B cell (primary cell): ENCODE measurements at regions not wholly inside any gene's neighbourhood (a gene's known extent, or its start where the extent isn't known, plus 50 kb on each side); places are given as distances from the start of the nearest gene placed in this dataset.

Experiments
- ATAC-seq: fragments of 200-7000 bp; cut with Tn5 transposase; one replicate; pipeline ENCODE4 v1.10.0; 2021; ENCODE audit warnings: low read depth, mild to moderate bottlenecking, moderate number of reproducible peaks, moderate library complexity
- CTCF ChIA-PET: fragments of 350-600 bp; sonication (Branson Sonifier 250); formaldehyde crosslinking; loops from one replicate; lab custom pipeline; 2021; ENCODE audit warnings: antibody characterized with exemption, inconsistent platforms; lab: Charles Lee
- POLR2A ChIA-PET: fragments of 350-600 bp; sonication (Branson Sonifier 250); formaldehyde crosslinking; loops from one replicate; lab custom pipeline; 2021; ENCODE audit warnings: antibody characterized with exemption; lab: Charles Lee
- DNase-seq: peaks from one replicate; pipeline ENCODE4 v3.0.0; 2013
- H2AFZ ChIP-seq: 2 replicates; pipeline ENCODE4 v1.6.1; 2012; ENCODE audit warnings: mild to moderate bottlenecking, low read depth, low read length; ENCODE audit not compliant: insufficient read depth, poor library complexity, severe bottlenecking
- H3K27ac ChIP-seq, 2 donors: 1 replicate in 1 of 2; 2 replicates in 1 of 2; pipeline ENCODE4 v1.5.1; 2012 to 2013; ENCODE audit warnings: low read length in 2 of 2, mild to moderate bottlenecking in 2 of 2, moderate library complexity in 1 of 2
- H3K27me3 ChIP-seq, 4 experiments: fragments of 200-600 bp in 1 of 4; sonication (generic) in 1 of 4; replicated peaks in 1 of 4; 1 replicate in 2 of 4; 2 replicates in 2 of 4; pipeline versions ENCODE4 v1.6.1 to v1.7.0; 2013 to 2016; ENCODE audit warnings: low read length in 3 of 4, mild to moderate bottlenecking in 2 of 4, mixed read lengths in 1 of 4, moderate library complexity in 1 of 4; ENCODE audit not compliant: insufficient read depth in 4 of 4, control insufficient read depth in 3 of 4; ENCODE audit errors: control extremely low read depth in 1 of 4
- H3K36me3 ChIP-seq, 2 experiments: replicated peaks in 1 of 2; 1 replicate in 1 of 2; 2 replicates in 1 of 2; pipeline versions ENCODE4 v1.6.1 to v1.7.1; 2013; ENCODE audit warnings: low read length in 1 of 2; ENCODE audit not compliant: insufficient read depth in 2 of 2, control insufficient read depth in 1 of 2; ENCODE audit errors: control extremely low read depth in 1 of 2, extremely low read depth in 1 of 2
- H3K4me1 ChIP-seq, 2 donors: fragments of 200-600 bp in 1 of 2; sonication (generic) in 1 of 2; 1 replicate in 1 of 2; 2 replicates in 1 of 2; pipeline versions ENCODE4 v1.5.1 to v1.6.1; 2013 to 2017; ENCODE audit warnings: low read length in 2 of 2; ENCODE audit not compliant: control insufficient read depth in 2 of 2, insufficient read depth in 2 of 2
- H3K4me2 ChIP-seq: replicated peaks from 2 replicates; pipeline ENCODE3; 2012; ENCODE audit warnings: mild to moderate bottlenecking, low read depth, low read length; ENCODE audit not compliant: poor library complexity, severe bottlenecking
- H3K4me3 ChIP-seq, 5 experiments: fragments of 200-600 bp in 1 of 5; sonication (generic) in 1 of 5; 1 replicate in 3 of 5; 2 replicates in 2 of 5; pipeline versions ENCODE4 v1.5.1 to v1.7.0; 2011 to 2016; ENCODE audit warnings: low read length in 4 of 5, mild to moderate bottlenecking in 4 of 5, low read depth in 2 of 5, control low read depth in 1 of 5, moderate library complexity in 1 of 5; ENCODE audit not compliant: insufficient read depth in 1 of 5; ENCODE audit errors: control extremely low read depth in 1 of 5, extremely low read depth in 1 of 5
- H3K79me2 ChIP-seq: fragments of 200-600 bp; sonication (generic); one replicate; pipeline ENCODE4 v1.6.0; 2016; ENCODE audit warnings: low read length; ENCODE audit not compliant: control insufficient read depth, insufficient read depth
- H3K9ac ChIP-seq: fragments of 200-600 bp; sonication (generic); 2 replicates; pipeline ENCODE4 v1.6.1; 2017; ENCODE audit warnings: mild to moderate bottlenecking, low read length, moderate library complexity
- H3K9me3 ChIP-seq, 3 donors: one replicate each; pipeline versions ENCODE4 v1.6.1 to v1.7.1; 2013; ENCODE audit warnings: low read length in 2 of 3; ENCODE audit not compliant: control insufficient read depth in 2 of 3, insufficient read depth in 1 of 3; ENCODE audit errors: control extremely low read depth in 1 of 3
- H4K20me1 ChIP-seq: 2 replicates; pipeline ENCODE4 v1.6.0; 2012; ENCODE audit warnings: mild to moderate bottlenecking, low read length; ENCODE audit not compliant: insufficient read depth, control insufficient read depth, poor library complexity, severe bottlenecking
- H3K27ac Mint-ChIP-seq: one replicate; pipeline ENCODE4 v1.8.0; 2021; ENCODE audit warnings: mixed read lengths
- H3K27me3 Mint-ChIP-seq: one replicate; pipeline ENCODE4 v1.8.0; 2021; ENCODE audit warnings: mixed read lengths
- H3K4me1 Mint-ChIP-seq: one replicate; pipeline ENCODE4 v1.8.0; 2021; ENCODE audit warnings: mixed read lengths
- H3K4me3 Mint-ChIP-seq: one replicate; pipeline ENCODE4 v1.8.0; 2021; ENCODE audit warnings: mixed read lengths
- H3K9me3 Mint-ChIP-seq: one replicate; pipeline ENCODE4 v1.8.0; 2022; ENCODE audit warnings: mixed read lengths; ENCODE audit not compliant: insufficient read depth
- CTCF ChIP-seq: fragments of 200-600 bp; IDR thresholded peaks from one replicate; pipeline ENCODE4 v1.8.0; 2022; ENCODE audit warnings: antibody characterized with exemption, mild to moderate bottlenecking
- EZH2 ChIP-seq: IDR thresholded peaks from 2 replicates; pipeline ENCODE4 v1.6.1; 2012; ENCODE audit warnings: borderline replicate concordance, low read depth, mild to moderate bottlenecking, moderate library complexity, low read length; ENCODE audit not compliant: insufficient read depth, poor library complexity, severe bottlenecking
- WGBS: methylation state at CpG from one replicate; pipeline ENCODE4 v1.1.5; 2013; ENCODE audit warnings: missing lambda C conversion rate; ENCODE audit not compliant: insufficient coverage; 5-methylcytosine and 5-hydroxymethylcytosine counted together
- intact Hi-C: fragments of 100-400 bp; cut with micrococcal nuclease; formaldehyde crosslinking; loops from one replicate; pipeline ENCODE4 v1.10.0; 2022

DNA sequence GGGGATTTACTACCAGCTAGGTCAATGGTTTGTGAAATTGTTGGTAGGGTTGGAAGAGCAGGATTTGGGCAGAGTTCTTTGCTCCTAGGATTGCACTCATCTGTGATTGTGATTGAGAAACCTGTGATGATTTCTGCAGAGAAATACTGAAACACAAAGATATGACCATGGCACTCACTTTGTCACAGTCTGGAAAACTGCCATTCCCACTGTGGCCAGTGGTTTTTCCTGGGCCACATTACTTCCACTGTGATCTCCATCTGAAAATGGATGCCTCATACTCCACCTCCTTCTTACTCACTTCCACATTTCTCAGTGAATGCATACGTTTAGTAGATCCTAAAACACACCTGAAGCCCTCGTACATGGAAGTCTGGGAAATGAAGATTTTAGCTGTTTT lies 593.2 kb downstream of the LMO7 start:
- no peaks in the 10 kb centered on the region for H3K9me3 Mint-ChIP-seq
- H3K4me1 ChIP-seq: no peaks in the 10 kb centered on the region
- H3K27me3 ChIP-seq: no peaks in the 10 kb centered on the region
- intact Hi-C loops: no loop called here
- no peaks in the 10 kb centered on the region for H3K36me3 ChIP-seq
- WGBS: no CpG with 5 or more reads among the region's 2 CpGs
- H3K4me2 ChIP-seq: no peak overlapping the region
- H3K9ac ChIP-seq: no peak overlapping the region
- H3K4me3 ChIP-seq: no peak overlapping the region
- CTCF ChIA-PET: no interaction called here
- POLR2A ChIA-PET: no interaction called here
- H3K4me3 Mint-ChIP-seq: no peak overlapping the region
- no peaks in the 10 kb centered on the region for H4K20me1 ChIP-seq
- peaks cover 0 to 9% (median 0%) of the 10 kb centered on the region in 3 donors for H3K9me3 ChIP-seq
- no peak overlapping the region for H3K27ac Mint-ChIP-seq
- DNase-seq: no peak
- no peak for ATAC-seq
- H2AFZ ChIP-seq: no peak overlapping the region
- H3K4me1 Mint-ChIP-seq: no peaks in the 10 kb centered on the region
- no peaks in the 10 kb centered on the region for H3K27me3 Mint-ChIP-seq
- H3K79me2 ChIP-seq: no peaks in the 10 kb centered on the region
- TF ChIP-seq CTCF: no peak
- H3K27ac ChIP-seq: no peak overlapping the region

DNA sequence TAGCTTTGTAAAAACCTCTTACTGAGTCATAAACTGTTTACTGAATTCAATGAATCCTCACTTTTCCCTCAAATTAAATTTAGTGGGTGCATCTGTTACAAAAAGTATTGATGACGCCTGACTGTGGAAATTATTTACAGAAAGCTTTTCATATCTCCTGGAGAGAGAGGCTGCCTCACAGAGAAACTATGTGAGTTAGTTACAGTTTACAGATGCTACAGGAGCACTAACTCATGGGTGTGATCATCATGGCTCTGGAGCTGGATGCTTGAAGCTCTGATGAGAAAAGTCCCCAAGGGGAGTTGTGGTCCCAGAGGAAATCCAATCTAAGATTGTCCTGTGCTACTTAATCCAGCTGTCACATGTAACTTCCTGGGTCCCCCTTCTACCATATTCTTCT lies 590.8 kb downstream of the LMO7 start:
- Mint-ChIP-seq H3K4me3 (no peak overlapping the region), H3K27ac (no peak overlapping the region), H3K4me1 (no peaks in the 10 kb centered on the region), H3K9me3 (no peaks in the 10 kb centered on the region), H3K27me3 (no peaks in the 10 kb centered on the region)
- ATAC-seq (no peak), DNase-seq (no peak)
- Histone ChIP-seq H3K4me1 (no peaks in the 10 kb centered on the region), H3K36me3 (no peaks in the 10 kb centered on the region), H3K4me3 (no peak overlapping the region), H3K4me2 (no peak overlapping the region), H3K79me2 (no peaks in the 10 kb centered on the region), H3K9me3 (peaks cover 0 to 9% (median 0%) of the 10 kb centered on the region in 3 donors), H3K9ac (no peak overlapping the region), H2AFZ (no peak overlapping the region), H3K27ac (no peak overlapping the region), H3K27me3 (no peaks in the 10 kb centered on the region), H4K20me1 (no peaks in the 10 kb centered on the region)
- TF ChIP-seq EZH2 (no peak), CTCF (no peak)
- POLR2A ChIA-PET: no interaction called here
- CTCF ChIA-PET: no interaction called here
- intact Hi-C loops: no loop called here
- no CpG with 5 or more reads among the region's 1 CpG for WGBS
